SK-N-SH (cell line): ENCODE measurements at regions not wholly inside any gene's neighbourhood (a gene's known extent, or its start where the extent isn't known, plus 50 kb on each side); places are given as distances from the start of the nearest gene placed in this dataset.

Experiments
- CTCF ChIA-PET: fragments of 300-600, 350-600 bp; formaldehyde crosslinking; extraction: SDS; loops from one replicate; lab custom pipeline; 2021; lab: Yijun Ruan, JAX
- POLR2A ChIA-PET: fragments of 350-600 bp; sonication (Branson Sonifier 250); formaldehyde crosslinking; extraction: SDS; loops from one replicate; lab custom pipeline; 2020; ENCODE audit warnings: antibody characterized with exemption, inconsistent platforms; lab: Yijun Ruan, JAX
- DNase-seq: peaks from one replicate; pipeline ENCODE4 v3.0.0; 2012
- H2AFZ ChIP-seq: fragments of 200-600 bp; sonication (generic); 2 replicates; pipeline ENCODE4 v1.8.1; 2016; ENCODE audit warnings: antibody characterized with exemption, mild to moderate bottlenecking, low read depth
- H3F3A ChIP-seq: fragments of 200-600 bp; sonication (generic); replicated peaks from 2 replicates; pipeline ENCODE3; 2016; ENCODE audit warnings: antibody characterized with exemption, mild to moderate bottlenecking; ENCODE audit not compliant: insufficient read depth
- H3K27ac ChIP-seq, 2 experiments: fragments of 200-500 bp in 1 of 2; fragments of 200-600 bp in 1 of 2; sonication (Bioruptor generic) in 1 of 2; sonication (generic), shearing (Covaris generic) in 1 of 2; 2 replicates each; pipeline versions ENCODE4 v1.5.1 to v1.6.1; 2014 to 2016; ENCODE audit warnings: low read depth in 2 of 2, inconsistent platforms in 1 of 2, low read length in 1 of 2, mild to moderate bottlenecking in 1 of 2, mixed read lengths in 1 of 2
- H3K27me3 ChIP-seq: fragments of 200-600 bp; sonication (generic), shearing (Covaris generic); 2 replicates; pipeline ENCODE4 v1.6.1; 2016; ENCODE audit warnings: mixed run types; ENCODE audit not compliant: insufficient read depth
- H3K36me3 ChIP-seq, 2 experiments: fragments of 200-500 bp in 1 of 2; fragments of 200-600 bp in 1 of 2; sonication (Bioruptor generic) in 1 of 2; sonication (generic) in 1 of 2; replicated peaks in 1 of 2; 2 replicates each; pipeline versions ENCODE3 to v1.5.1; 2014 to 2016; ENCODE audit warnings: low read length in 1 of 2, mild to moderate bottlenecking in 1 of 2; ENCODE audit not compliant: insufficient read depth in 2 of 2, control insufficient read depth in 1 of 2
- H3K4me1 ChIP-seq, 2 experiments: fragments of 200-500 bp in 1 of 2; fragments of 200-600 bp in 1 of 2; sonication (Bioruptor generic) in 1 of 2; sonication (generic), shearing (Covaris generic) in 1 of 2; 2 replicates each; pipeline versions ENCODE4 v1.5.1 to v1.6.1; 2014 to 2016; ENCODE audit warnings: low read depth in 1 of 2, low read length in 1 of 2, mixed run types in 1 of 2; ENCODE audit not compliant: insufficient read depth in 2 of 2, control insufficient read depth in 1 of 2
- H3K4me2 ChIP-seq: fragments of 200-600 bp; sonication (generic), shearing (Covaris generic); 2 replicates; pipeline ENCODE4 v1.6.1; 2017; ENCODE audit warnings: mixed run types
- H3K4me3 ChIP-seq, 2 experiments: fragments of 200-500 bp in 1 of 2; fragments of 200-600 bp in 1 of 2; sonication (Bioruptor generic) in 1 of 2; sonication (generic), shearing (Covaris generic) in 1 of 2; 2 replicates each; pipeline versions ENCODE4 v1.5.1 to v1.8.1; 2014 to 2016; ENCODE audit warnings: low read depth in 2 of 2, inconsistent platforms in 1 of 2, low read length in 1 of 2, mild to moderate bottlenecking in 1 of 2, mixed read lengths in 1 of 2, moderate library complexity in 1 of 2
- H3K79me2 ChIP-seq: fragments of 200-600 bp; sonication (generic); 2 replicates; pipeline ENCODE4 v1.8.1; 2017; ENCODE audit warnings: mild to moderate bottlenecking; ENCODE audit not compliant: insufficient read depth
- H3K9ac ChIP-seq: fragments of 200-600 bp; sonication (generic); 2 replicates; pipeline ENCODE4 v1.6.1; 2017; ENCODE audit warnings: mixed run types
- H3K9me2 ChIP-seq: fragments of 200-600 bp; sonication (generic); 2 replicates; pipeline ENCODE4 v1.6.1; 2017; ENCODE audit warnings: mixed run types
- H3K9me3 ChIP-seq: fragments of 200-600 bp; sonication (generic); 2 replicates; pipeline ENCODE4 v1.6.1; 2017; ENCODE audit warnings: mixed run types, mild to moderate bottlenecking, moderate library complexity
- H4K20me1 ChIP-seq: fragments of 200-600 bp; sonication (generic); 2 replicates; pipeline ENCODE4 v1.6.1; 2017; ENCODE audit warnings: mild to moderate bottlenecking, mixed run types; ENCODE audit not compliant: insufficient read depth
- CHD2 ChIP-seq: fragments of 150-350 bp; IDR thresholded peaks from 2 replicates; pipeline ENCODE4 v1.6.1; 2018; ENCODE audit warnings: low read length; ENCODE audit not compliant: partially characterized antibody
- CTCF ChIP-seq: fragments of 200-600 bp; sonication (generic); IDR thresholded peaks from 2 replicates; pipeline ENCODE4 v1.6.1; 2017; ENCODE audit warnings: antibody characterized with exemption, mild to moderate bottlenecking, moderate library complexity
- EZH2phosphoT487 ChIP-seq: fragments of 200-600 bp; sonication (generic); IDR thresholded peaks from 2 replicates; pipeline ENCODE4 v1.6.1; 2017; ENCODE audit warnings: low read depth, mixed run types, mild to moderate bottlenecking, antibody characterized with exemption, moderate library complexity, borderline replicate concordance
- GATA2 ChIP-seq: sonication (generic); formaldehyde crosslinking; IDR thresholded peaks from 2 replicates; pipeline ENCODE4 v1.5.0; 2020; ENCODE audit warnings: mild to moderate bottlenecking, missing genetic modification reagents
- IRF3 ChIP-seq: fragments of 150-350 bp; IDR thresholded peaks from 2 replicates; pipeline ENCODE4 v1.6.1; 2016; ENCODE audit warnings: mild to moderate bottlenecking, low read depth, low read length
- NRF1 ChIP-seq: IDR thresholded peaks from 2 replicates; pipeline ENCODE4 v1.6.1; 2012; ENCODE audit warnings: low read depth, mild to moderate bottlenecking, low read length
- RCOR1 ChIP-seq: fragments of 150-350 bp; IDR thresholded peaks from 2 replicates; pipeline ENCODE4 v1.6.1; 2017; ENCODE audit warnings: antibody characterized with exemption, low read length
- RFX5 ChIP-seq: IDR thresholded peaks from 2 replicates; pipeline ENCODE4 v1.6.1; 2012; ENCODE audit warnings: mild to moderate bottlenecking, improper control_type of control experiment, low read length
- SIN3A ChIP-seq: IDR thresholded peaks from 2 replicates; pipeline ENCODE4 v1.6.1; 2012; ENCODE audit warnings: low read depth, mild to moderate bottlenecking, low read length, moderate library complexity, borderline replicate concordance
- TAF1 ChIP-seq: IDR thresholded peaks from 2 replicates; pipeline ENCODE4 v1.6.1; 2012; ENCODE audit warnings: low read depth, mild to moderate bottlenecking, low read length, moderate library complexity, borderline replicate concordance
- TEAD4 ChIP-seq: IDR thresholded peaks from 2 replicates; pipeline ENCODE4 v1.4.0; 2012; ENCODE audit warnings: mild to moderate bottlenecking, borderline replicate concordance; ENCODE audit not compliant: insufficient read depth
- USF1 ChIP-seq: IDR thresholded peaks from 2 replicates; pipeline ENCODE4 v1.4.0; 2012; ENCODE audit warnings: low read depth, borderline replicate concordance
- YY1 ChIP-seq: IDR thresholded peaks from 2 replicates; pipeline ENCODE4 v1.4.0; 2012; ENCODE audit warnings: low read depth, mild to moderate bottlenecking
- WGBS: methylation state at CpG from one replicate; pipeline ENCODE4 v1.1.6; 2017; ENCODE audit warnings: low lambda C conversion rate; 5-methylcytosine and 5-hydroxymethylcytosine counted together

- no peak for TF ChIP-seq CTCF
- no peak for TF ChIP-seq RFX5
- no peak for TF ChIP-seq EZH2phosphoT487
- no peak for TF ChIP-seq NRF1
- no peak for TF ChIP-seq SIN3A
- no peak for TF ChIP-seq YY1
These were observed 864.6 kb upstream of the ACO1 start (continued) for GRCh38 chr9:31519826-31520225.

- WGBS, result 29% methylated on average over 3 of the region's 3 CpGs
- Histone ChIP-seq H3K9me3 (no peaks in the 10 kb centered on the region; the same call in 1 of the 2 replicates), H3K36me3 (no peaks in the 10 kb centered on the region), H3K27ac (no peak overlapping the region; a peak in 1 of 4 replicates), H3K4me3 (no peak overlapping the region), H3K27me3 (no peaks in the 10 kb centered on the region), H4K20me1 (no peaks in the 10 kb centered on the region), H3K79me2 (no peaks in the 10 kb centered on the region), H3K4me2 (no peak overlapping the region), H2AFZ (peak overlapping the region; percentile 25; the same call in 1 of the 2 replicates), H3K4me1 (no peaks in the 10 kb centered on the region), H3F3A (no peaks in the 10 kb centered on the region), H3K9ac (no peak overlapping the region), H3K9me2 (no peaks in the 10 kb centered on the region)
- DNase-seq, result no peak
- CTCF ChIA-PET, result interaction anchor here (0.7 kb wide), 1 partner anchor 47 kb away, joined by 3 read pairs; no protein-coding TSS in a partner anchor
- POLR2A ChIA-PET, result no interaction called here
- TF ChIP-seq CHD2, result no peak
- TF ChIP-seq IRF3, result no peak
- TF ChIP-seq USF1, result no peak
- TF ChIP-seq SIN3A, result no peak
- no peak for TF ChIP-seq TEAD4
- TF ChIP-seq GATA2 (CRISPR knock-in tag), result no peak
- TF ChIP-seq RCOR1, result no peak
- no peak for TF ChIP-seq TAF1
These were observed 864.0 kb upstream of the ACO1 start for GRCh38 chr9:31520301-31521085.
